D721Med (cell line): ENCODE measurements at regions not wholly inside any gene's neighbourhood (a gene's known extent, or its start where the extent isn't known, plus 50 kb on each side); places are given as distances from the start of the nearest gene placed in this dataset.

Experiments used
- DNase-seq: peaks from one replicate; pipeline ENCODE4 v3.0.0; 2011; ENCODE audit warnings: low spot score; ENCODE audit not compliant: insufficient read length
- FAIRE-seq: peaks from 2 replicates; lab custom pipeline; 2011; peaks lifted over from hg19 to GRCh38; lab: Jason Lieb, UNC
- CTCF ChIP-seq: IDR thresholded peaks from 2 replicates; pipeline ENCODE4 v1.5.1; 2012; ENCODE audit warnings: mild to moderate bottlenecking, control low read depth; ENCODE audit not compliant: insufficient read depth; ENCODE audit errors: missing control alignments

- FAIRE-seq, result no peak
- DNase-seq, result no peak
- TF ChIP-seq CTCF, result no peak
Measured at GRCh38 chr5:111668477-111669414, 88.2 kb downstream of the NREP start.

- no peak for DNase-seq
- FAIRE-seq, result no peak
- TF ChIP-seq CTCF, result no peak
Measured at GRCh38 chr5:111667128-111667736, 89.8 kb downstream of the NREP start.

GRCh38 chr5:111656580-111656979 is 100.4 kb downstream of the NREP start:
- DNase-seq, result no peak
- no peak for FAIRE-seq
- TF ChIP-seq CTCF, result no peak

GRCh38 chr5:111655169-111655924 is 101.6 kb downstream of the NREP start:
- no peak for DNase-seq
- no peak for TF ChIP-seq CTCF
- no peak for FAIRE-seq

GRCh38 chr5:111653408-111653807 is 103.6 kb downstream of the NREP start:
- DNase-seq, result no peak
- FAIRE-seq, result no peak
- no peak for TF ChIP-seq CTCF

- TF ChIP-seq CTCF, result no peak
- DNase-seq (no peak), FAIRE-seq (no peak)
Measured at GRCh38 chr5:111649516-111649915, 107.5 kb downstream of the NREP start.
